Psoas muscle (tissue), 7 donors: ENCODE measurements at regions not wholly inside any gene's neighbourhood (a gene's known extent, or its start where the extent isn't known, plus 50 kb on each side); places are given as distances from the start of the nearest gene placed in this dataset.
A peak's percentile ranks its signal among the peaks of the same experiment; 100 is the strongest.

ENCODE experiments used
- ATAC-seq, 4 donors: fragments of 200-7000 bp; cut with Tn5 transposase; one replicate each; pipeline ENCODE4 v1.9.1; 2020; ENCODE audit warnings: moderate library complexity in 3 of 4, mild to moderate bottlenecking in 2 of 4
- DNase-seq, 2 donors: peaks; one replicate each; pipeline ENCODE4 v3.0.0-alpha.2; 2020
- H3K27ac ChIP-seq: fragments of 200-600 bp; one replicate; pipeline ENCODE4 v1.8.0; 2022
- H3K27me3 ChIP-seq, 3 donors: fragments of 200-600 bp in 1 of 3; one replicate each; pipeline versions ENCODE4 v1.6.1 to v1.8.0; 2013 to 2022; ENCODE audit warnings: low read length in 2 of 3, mild to moderate bottlenecking in 2 of 3, moderate library complexity in 1 of 3; ENCODE audit not compliant: insufficient read depth in 3 of 3
- H3K36me3 ChIP-seq, 2 donors: fragments of 200-600 bp in 1 of 2; one replicate each; pipeline versions ENCODE4 v1.6.1 to v1.8.0; 2013 to 2022; ENCODE audit warnings: low read depth in 1 of 2, mild to moderate bottlenecking in 1 of 2, moderate library complexity in 1 of 2; ENCODE audit not compliant: insufficient read depth in 1 of 2
- H3K4me1 ChIP-seq: fragments of 200-600 bp; one replicate; pipeline ENCODE4 v1.8.0; 2022
- H3K4me3 ChIP-seq: fragments of 200-600 bp; one replicate; pipeline ENCODE4 v1.8.0; 2022; ENCODE audit warnings: mild to moderate bottlenecking
- H3K9me3 ChIP-seq: fragments of 200-600 bp; one replicate; pipeline ENCODE4 v1.8.0; 2022
- WGBS, 3 donors: extraction: QIAGEN DNeasy Blood & Tissue Kit; methylation state at CpG; one replicate each; pipeline versions ENCODE4 v1.1.6 to v1.1.7; 2013; 5-methylcytosine and 5-hydroxymethylcytosine counted together
- intact Hi-C, 2 donors: fragments of 100-400 bp; cut with DNase I; formaldehyde crosslinking; loops; one replicate each; pipeline versions ENCODE4 v1.11.0 to v1.14.2; 2022
- TF ChIP-seq, protein P1 (sequence below): fragments of 200-600 bp; IDR thresholded peaks from one replicate; pipeline ENCODE4 v1.8.0; 2022; ENCODE audit warnings: antibody characterized with exemption
- donor health status: healthy with polysubstance abuse.
- donor health status: DM: no; HTN: no; CAD: no; lungs with moderate emphysema.
- donor health status: Bipolar disorder and iron deficiency.
- donor health status: healthy.
- donor health status: DM: yes; HTN: yes; CAD: no.
- donor health status: DM: no; HTN: no; CAD: no.
- donor health status: DM: yes; HTN: yes; CAD: no.

DNA sequence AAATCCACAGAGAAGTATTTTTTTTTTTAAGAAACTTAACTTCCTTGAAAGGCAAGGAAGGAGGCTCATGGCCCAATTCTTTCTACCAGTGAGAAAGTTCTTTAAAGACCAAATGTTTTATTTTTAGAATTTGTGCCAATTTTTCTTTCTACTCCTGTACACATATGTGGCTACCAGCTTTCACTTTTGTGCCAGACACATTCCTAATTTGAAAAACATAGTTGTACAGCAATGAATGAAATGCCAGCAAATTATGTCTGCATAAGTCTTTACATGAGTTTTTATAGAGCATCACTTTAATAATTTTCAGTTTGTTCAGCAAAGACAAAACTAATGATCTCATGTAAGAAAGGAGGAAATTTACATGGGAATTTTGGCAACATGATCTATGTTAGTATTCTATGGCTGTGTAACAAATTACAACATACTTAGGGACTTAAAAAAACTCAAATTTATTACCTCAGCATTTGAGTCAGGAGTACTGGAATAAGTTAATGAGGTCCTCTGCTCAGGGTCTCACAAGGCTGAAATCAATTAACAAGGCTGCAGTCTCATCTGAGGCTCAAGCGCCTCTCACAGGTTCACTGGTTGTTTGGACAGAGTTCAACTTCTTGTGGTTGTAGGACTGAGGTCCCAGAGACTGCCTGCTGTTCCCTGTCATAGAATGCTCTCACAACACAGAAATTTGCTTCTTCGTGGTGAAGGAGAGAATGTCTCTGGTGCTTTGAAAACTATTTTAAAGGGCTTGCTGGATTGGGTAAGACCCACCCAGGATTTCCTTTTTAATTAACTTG lies 678.2 kb upstream of the FAM241A start:
- WGBS, 3 donors = 39 to 56% (median 43%) methylated on average over 2 of the region's 2 CpGs
- no peak overlapping the region for H3K4me3 ChIP-seq

DNA sequence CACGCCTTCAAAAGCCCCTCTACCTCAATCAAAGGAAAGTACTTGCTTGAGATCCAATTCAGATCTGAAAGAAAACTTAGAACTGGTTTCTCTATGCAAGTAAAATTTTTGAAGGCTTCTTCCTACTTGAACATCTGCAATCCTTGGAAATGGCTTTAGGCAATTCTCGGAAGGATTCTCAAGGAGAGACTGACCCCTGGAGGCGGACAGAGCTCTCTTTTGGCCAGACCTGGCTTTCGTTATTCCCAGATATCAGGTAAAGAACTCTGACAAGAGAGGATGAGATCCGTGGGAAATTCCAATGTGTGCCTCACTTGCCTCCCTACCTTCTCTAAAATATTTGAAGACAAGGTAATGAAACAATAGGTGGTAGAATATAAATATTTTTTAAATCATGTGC lies 670.3 kb upstream of the FAM241A start:
- no peak overlapping the region for H3K4me3 ChIP-seq
- intact Hi-C loops = loop anchor here in 1 of 2 donors (10.0 kb wide), 1 partner anchor 840 kb away; no protein-coding TSS in a partner anchor
- 24 to 37% (median 24%) methylated on average over 5 of the region's 5 CpGs for WGBS, 3 donors
- no peaks in the 10 kb centered on the region for H3K27me3 ChIP-seq
- H3K9me3 ChIP-seq = no peaks in the 10 kb centered on the region
- ATAC-seq = peak in 2 of 4 donors; percentile 54 to 72
- TF ChIP-seq, protein P1, sequence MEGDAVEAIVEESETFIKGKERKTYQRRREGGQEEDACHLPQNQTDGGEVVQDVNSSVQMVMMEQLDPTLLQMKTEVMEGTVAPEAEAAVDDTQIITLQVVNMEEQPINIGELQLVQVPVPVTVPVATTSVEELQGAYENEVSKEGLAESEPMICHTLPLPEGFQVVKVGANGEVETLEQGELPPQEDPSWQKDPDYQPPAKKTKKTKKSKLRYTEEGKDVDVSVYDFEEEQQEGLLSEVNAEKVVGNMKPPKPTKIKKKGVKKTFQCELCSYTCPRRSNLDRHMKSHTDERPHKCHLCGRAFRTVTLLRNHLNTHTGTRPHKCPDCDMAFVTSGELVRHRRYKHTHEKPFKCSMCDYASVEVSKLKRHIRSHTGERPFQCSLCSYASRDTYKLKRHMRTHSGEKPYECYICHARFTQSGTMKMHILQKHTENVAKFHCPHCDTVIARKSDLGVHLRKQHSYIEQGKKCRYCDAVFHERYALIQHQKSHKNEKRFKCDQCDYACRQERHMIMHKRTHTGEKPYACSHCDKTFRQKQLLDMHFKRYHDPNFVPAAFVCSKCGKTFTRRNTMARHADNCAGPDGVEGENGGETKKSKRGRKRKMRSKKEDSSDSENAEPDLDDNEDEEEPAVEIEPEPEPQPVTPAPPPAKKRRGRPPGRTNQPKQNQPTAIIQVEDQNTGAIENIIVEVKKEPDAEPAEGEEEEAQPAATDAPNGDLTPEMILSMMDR = peak; percentile 50
- H3K4me1 ChIP-seq = no peaks in the 10 kb centered on the region
- no peak for DNase-seq
- no peaks in the 10 kb centered on the region for H3K36me3 ChIP-seq
- no peak overlapping the region for H3K27ac ChIP-seq

More for the DNA sequence above, 678.2 kb upstream of the FAM241A start:
- Histone ChIP-seq H3K4me1 (no peaks in the 10 kb centered on the region), H3K27ac (no peak overlapping the region), H3K9me3 (no peaks in the 10 kb centered on the region), H3K27me3 (no peaks in the 10 kb centered on the region), H3K36me3 (no peaks in the 10 kb centered on the region)
- intact Hi-C loops = no loop called here
- ATAC-seq (no peak), DNase-seq (no peak)
- TF ChIP-seq, protein P1 = no peak

- TF ChIP-seq, protein P1 = no peak
- H3K36me3 ChIP-seq = no peaks in the 10 kb centered on the region
- no peaks in the 10 kb centered on the region for H3K27me3 ChIP-seq
- intact Hi-C loops = loop anchor here in 1 of 2 donors (10.0 kb wide), 1 partner anchor 841 kb away; no protein-coding TSS in a partner anchor
- ATAC-seq (no peak), DNase-seq (no peak)
- H3K9me3 ChIP-seq = no peaks in the 10 kb centered on the region
- WGBS, 3 donors = 51 to 58% (median 58%) methylated on average over 1 of the region's 1 CpG
- no peaks in the 10 kb centered on the region for H3K4me1 ChIP-seq
- H3K4me3 ChIP-seq = no peak overlapping the region
- H3K27ac ChIP-seq = no peak overlapping the region
Observed at GRCh38 chr4:111475666-111476065, 669.6 kb upstream of the FAM241A start.

DNA sequence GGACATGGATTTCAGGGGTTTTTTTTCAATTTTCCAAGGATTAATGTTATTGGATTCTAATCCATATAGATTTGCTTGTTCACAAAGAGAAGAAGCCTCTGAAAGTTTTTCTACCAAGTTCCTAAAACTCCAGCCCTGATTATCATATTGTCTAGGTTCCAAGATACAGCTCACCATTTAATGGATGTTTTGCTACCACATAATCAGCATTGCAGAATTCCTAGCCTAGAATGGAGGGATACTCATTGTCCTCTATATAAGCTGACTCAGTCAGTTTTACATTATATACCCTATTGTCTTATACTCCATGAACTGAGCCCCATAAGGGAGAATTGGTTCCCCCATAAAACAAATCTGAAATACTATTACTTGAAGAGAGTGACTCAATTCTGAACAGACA lies 664.7 kb upstream of the FAM241A start:
- Histone ChIP-seq H3K4me3 (no peak overlapping the region), H3K27me3 (no peaks in the 10 kb centered on the region), H3K36me3 (no peaks in the 10 kb centered on the region), H3K4me1 (no peaks in the 10 kb centered on the region), H3K9me3 (no peaks in the 10 kb centered on the region), H3K27ac (no peak overlapping the region)
- no peak for DNase-seq
- intact Hi-C loops = no loop called here
- TF ChIP-seq, protein P1 = no peak
- ATAC-seq = no peak
